Esophagus squamous epithelium (tissue), 5 donors: ENCODE measurements at regions not wholly inside any gene's neighbourhood (a gene's known extent, or its start where the extent isn't known, plus 50 kb on each side); places are given as distances from the start of the nearest gene placed in this dataset.

ENCODE experiments used
- DNase-seq: peaks from one replicate; lab custom pipeline; 2025; lab: John Stamatoyannopoulos, UW
- H3K27ac ChIP-seq, 4 donors: fragments of 200-600 bp; sonication (generic); one replicate each; pipeline ENCODE4 v1.5.1; 2016 to 2019; ENCODE audit warnings: mild to moderate bottlenecking in 1 of 4
- H3K27me3 ChIP-seq, 4 donors: fragments of 200-600 bp; sonication (generic); 1 replicate in 3 of 4; 2 replicates in 1 of 4; pipeline versions ENCODE4 v1.5.1 to v1.6.0; 2017 to 2021; ENCODE audit warnings: antibody characterized with exemption in 1 of 4
- H3K36me3 ChIP-seq, 3 donors: fragments of 200-600 bp; sonication (generic); one replicate each; pipeline ENCODE4 v1.5.1; 2016 to 2019
- H3K4me1 ChIP-seq, 3 donors: fragments of 200-600 bp; sonication (generic); one replicate each; pipeline ENCODE4 v1.5.1; 2017 to 2019
- H3K4me3 ChIP-seq, 4 donors: fragments of 200-600 bp; sonication (generic); 1 replicate in 3 of 4; 2 replicates in 1 of 4; pipeline ENCODE4 v1.5.1; 2016 to 2019; ENCODE audit warnings: mild to moderate bottlenecking in 2 of 4, moderate library complexity in 1 of 4
- H3K9me3 ChIP-seq, 3 donors: fragments of 200-600 bp; sonication (generic); one replicate each; pipeline ENCODE4 v1.5.1; 2016 to 2019
- POLR2A ChIP-seq, 4 donors: fragments of 450-650 bp; IDR thresholded peaks; one replicate each; pipeline ENCODE4 v1.6.1; 2017; ENCODE audit warnings: antibody characterized with exemption in 4 of 4, mild to moderate bottlenecking in 4 of 4, moderate library complexity in 3 of 4
- WGBS, 2 donors: methylation state at CpG; one replicate each; pipeline ENCODE4 v1.1.5; 2018; 5-methylcytosine and 5-hydroxymethylcytosine counted together
- intact Hi-C: fragments of 100-400 bp; cut with DNase I; formaldehyde crosslinking; loops from one replicate; pipeline ENCODE4 v1.15.0; 2022
- TF ChIP-seq, protein P1 (sequence below), 6 experiments: fragments of 450-650 bp in 4 of 6; fragments of 200-600 bp in 2 of 6; sonication (generic) in 2 of 6; IDR thresholded peaks; one replicate each; pipeline ENCODE4 v1.5.1; 2016 to 2019; ENCODE audit warnings: antibody characterized with exemption in 6 of 6, mild to moderate bottlenecking in 4 of 6, moderate library complexity in 4 of 6
- donor health status: DM: yes; HTN: yes; CAD: no.

DNA sequence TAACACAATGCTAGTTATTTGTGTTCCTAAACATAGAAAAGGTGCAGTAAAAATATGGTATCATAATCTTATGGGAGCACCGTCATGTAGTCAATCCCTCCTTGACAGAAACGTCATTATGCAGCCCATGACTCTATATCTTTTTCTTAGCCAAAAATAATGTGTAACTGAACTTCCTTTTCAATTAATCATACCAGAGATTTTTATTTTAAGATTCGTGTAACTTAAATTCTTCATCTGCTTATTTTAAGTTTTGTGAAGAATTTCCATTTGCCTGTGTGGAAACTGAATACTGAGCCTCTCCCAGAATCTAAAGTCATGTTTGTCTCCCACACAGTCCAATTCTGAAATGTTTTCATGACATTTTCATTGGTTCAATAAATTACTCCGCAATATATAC, 699.1 kb downstream of the KCNA4 start:
- DNase-seq = no peak
- Histone ChIP-seq H3K4me3 (no peak overlapping the region), H3K4me1 (no peaks in the 10 kb centered on the region), H3K27ac (no peak overlapping the region), H3K36me3 (no peaks in the 10 kb centered on the region), H3K27me3 (no peaks in the 10 kb centered on the region), H3K9me3 (no peaks in the 10 kb centered on the region)
- intact Hi-C loops = no loop called here
- WGBS, 2 donors = 66 to 73% methylated on average over 4 of the region's 4 CpGs
- TF ChIP-seq, protein P1, sequence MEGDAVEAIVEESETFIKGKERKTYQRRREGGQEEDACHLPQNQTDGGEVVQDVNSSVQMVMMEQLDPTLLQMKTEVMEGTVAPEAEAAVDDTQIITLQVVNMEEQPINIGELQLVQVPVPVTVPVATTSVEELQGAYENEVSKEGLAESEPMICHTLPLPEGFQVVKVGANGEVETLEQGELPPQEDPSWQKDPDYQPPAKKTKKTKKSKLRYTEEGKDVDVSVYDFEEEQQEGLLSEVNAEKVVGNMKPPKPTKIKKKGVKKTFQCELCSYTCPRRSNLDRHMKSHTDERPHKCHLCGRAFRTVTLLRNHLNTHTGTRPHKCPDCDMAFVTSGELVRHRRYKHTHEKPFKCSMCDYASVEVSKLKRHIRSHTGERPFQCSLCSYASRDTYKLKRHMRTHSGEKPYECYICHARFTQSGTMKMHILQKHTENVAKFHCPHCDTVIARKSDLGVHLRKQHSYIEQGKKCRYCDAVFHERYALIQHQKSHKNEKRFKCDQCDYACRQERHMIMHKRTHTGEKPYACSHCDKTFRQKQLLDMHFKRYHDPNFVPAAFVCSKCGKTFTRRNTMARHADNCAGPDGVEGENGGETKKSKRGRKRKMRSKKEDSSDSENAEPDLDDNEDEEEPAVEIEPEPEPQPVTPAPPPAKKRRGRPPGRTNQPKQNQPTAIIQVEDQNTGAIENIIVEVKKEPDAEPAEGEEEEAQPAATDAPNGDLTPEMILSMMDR (IDR thresholded peaks at IDR 0.05) = no peak
- no peak for TF ChIP-seq POLR2A (IDR thresholded peaks at IDR 0.05)

DNA sequence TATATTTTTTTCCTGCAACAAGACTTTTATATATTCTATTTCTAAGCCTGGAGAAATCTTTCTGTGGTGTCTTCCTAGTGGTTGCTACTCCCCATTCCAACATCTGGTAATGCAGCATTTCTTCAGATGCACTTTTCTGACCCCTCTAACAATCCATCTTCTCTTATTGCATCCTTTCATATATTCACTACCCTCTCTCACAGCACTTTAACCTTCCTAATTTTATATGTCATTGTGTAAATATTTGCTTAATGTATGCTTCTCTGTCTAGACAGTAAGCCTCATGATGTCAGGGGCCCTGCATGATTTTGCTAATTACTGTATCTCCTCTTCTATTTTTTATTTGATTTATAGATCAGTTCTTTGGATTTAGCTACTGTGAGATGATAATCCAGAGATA, 701.6 kb downstream of the KCNA4 start:
- H3K9me3 ChIP-seq = no peaks in the 10 kb centered on the region
- TF ChIP-seq POLR2A (IDR thresholded peaks at IDR 0.05) = no peak
- TF ChIP-seq, protein P1 (IDR thresholded peaks at IDR 0.05) = no peak
- intact Hi-C loops = no loop called here
- H3K4me3 ChIP-seq = no peak overlapping the region
- no peak for DNase-seq
- no peaks in the 10 kb centered on the region for H3K27me3 ChIP-seq
- no peaks in the 10 kb centered on the region for H3K36me3 ChIP-seq
- no peaks in the 10 kb centered on the region for H3K4me1 ChIP-seq
- H3K27ac ChIP-seq = no peak overlapping the region

DNA sequence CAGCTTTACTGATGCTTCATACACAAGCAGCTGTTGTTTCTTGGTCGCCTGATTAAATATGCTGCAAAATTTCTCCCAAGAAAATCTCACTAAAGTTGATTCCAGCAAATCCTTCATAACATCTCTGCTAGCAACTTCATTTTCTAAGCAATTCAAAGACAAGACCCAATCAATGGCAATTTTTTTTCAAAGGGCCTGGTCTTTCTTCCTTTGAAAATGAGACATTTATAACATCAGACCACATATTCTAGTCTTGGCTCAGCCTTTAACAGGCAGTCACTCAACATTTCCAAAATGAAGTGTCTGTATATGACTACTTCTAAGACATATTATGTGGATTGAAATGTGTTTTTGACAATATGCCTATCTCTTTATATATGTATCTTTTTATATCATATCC, 702.6 kb downstream of the KCNA4 start:
- H3K27me3 ChIP-seq = no peaks in the 10 kb centered on the region
- intact Hi-C loops = no loop called here
- H3K4me1 ChIP-seq = no peaks in the 10 kb centered on the region
- H3K27ac ChIP-seq = no peak overlapping the region
- no peaks in the 10 kb centered on the region for H3K9me3 ChIP-seq
- no peak overlapping the region for H3K4me3 ChIP-seq
- no peak for DNase-seq
- TF ChIP-seq, protein P1 (IDR thresholded peaks at IDR 0.05) = no peak
- TF ChIP-seq POLR2A (IDR thresholded peaks at IDR 0.05) = no peak
- 67 to 79% methylated on average over 1 of the region's 1 CpG for WGBS, 2 donors
- H3K36me3 ChIP-seq = no peaks in the 10 kb centered on the region

DNA sequence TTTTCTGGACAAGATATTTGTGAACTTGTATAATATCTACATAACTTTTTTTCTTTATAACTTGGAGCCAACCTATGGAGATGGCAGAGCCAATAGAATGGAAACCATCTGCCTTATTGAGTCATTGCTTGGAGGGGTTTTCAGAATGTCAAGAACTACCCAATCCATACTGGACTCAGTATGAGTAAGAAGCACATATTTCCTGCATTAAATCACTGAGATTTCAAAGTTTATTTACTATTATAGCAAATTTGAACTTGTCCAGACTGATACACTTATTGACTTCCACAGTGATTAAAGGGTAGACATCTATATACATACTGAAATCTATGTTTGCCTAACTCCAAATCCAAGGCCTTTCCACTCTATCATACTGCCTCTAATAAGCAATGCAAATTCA, 704.0 kb downstream of the KCNA4 start:
- DNase-seq = no peak
- no peaks in the 10 kb centered on the region for H3K36me3 ChIP-seq
- no peaks in the 10 kb centered on the region for H3K4me1 ChIP-seq
- H3K9me3 ChIP-seq = no peaks in the 10 kb centered on the region
- no peaks in the 10 kb centered on the region for H3K27me3 ChIP-seq
- no peak overlapping the region for H3K27ac ChIP-seq
- no peak overlapping the region for H3K4me3 ChIP-seq
- no peak for TF ChIP-seq POLR2A (IDR thresholded peaks at IDR 0.05)
- TF ChIP-seq, protein P1 (IDR thresholded peaks at IDR 0.05) = no peak
- intact Hi-C loops = no loop called here

DNA sequence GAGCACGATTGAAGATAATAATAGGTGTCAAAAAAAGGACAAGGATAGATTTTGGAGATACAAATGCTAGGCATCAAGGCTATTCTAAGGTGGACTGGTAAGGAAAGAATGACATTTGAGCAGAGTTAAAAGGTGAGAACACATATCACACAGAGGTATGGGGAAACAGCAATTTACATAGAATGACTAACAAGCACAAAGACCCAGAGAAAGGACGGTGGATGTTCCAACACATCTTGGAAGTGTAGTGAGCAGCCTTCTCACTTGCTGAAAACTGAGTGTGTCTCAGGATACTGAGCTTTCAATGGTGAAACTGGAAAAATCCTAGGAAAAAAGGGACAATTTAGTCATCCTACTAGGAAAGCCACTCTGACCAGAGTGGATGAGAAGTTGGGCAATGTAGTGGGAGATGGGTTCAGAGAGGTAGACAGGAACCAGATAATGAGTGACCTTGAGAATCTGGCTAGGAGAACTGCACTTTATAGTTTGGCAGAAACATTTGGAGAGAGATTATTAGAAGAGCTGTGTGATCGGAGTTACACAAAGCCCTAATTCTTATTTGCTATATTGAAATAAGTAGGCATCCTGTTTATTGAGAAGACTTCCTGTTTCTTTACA, 706.0 kb downstream of the KCNA4 start:
- no peaks in the 10 kb centered on the region for H3K27me3 ChIP-seq
- no peaks in the 10 kb centered on the region for H3K9me3 ChIP-seq
- no peaks in the 10 kb centered on the region for H3K36me3 ChIP-seq
- no peak for DNase-seq
- H3K4me3 ChIP-seq = no peak overlapping the region
- TF ChIP-seq, protein P1 (IDR thresholded peaks at IDR 0.05) = no peak
- no peak for TF ChIP-seq POLR2A (IDR thresholded peaks at IDR 0.05)
- intact Hi-C loops = no loop called here
- no peaks in the 10 kb centered on the region for H3K4me1 ChIP-seq
- no peak overlapping the region for H3K27ac ChIP-seq
- 30 to 35% methylated on average over 3 of the region's 3 CpGs for WGBS, 2 donors
